IPS DF 6.9 (cell line): ENCODE measurements at regions not wholly inside any gene's neighbourhood (a gene's known extent, or its start where the extent isn't known, plus 50 kb on each side); places are given as distances from the start of the nearest gene placed in this dataset.

Experiments
- DNase-seq: peaks from one replicate; pipeline ENCODE4 v3.0.0-alpha.2; 2013; ENCODE audit warnings: low read depth, low spot score
- H3K27ac ChIP-seq: one replicate; pipeline ENCODE4 v1.5.1; 2013; ENCODE audit warnings: low read length, control low read depth
- H3K27me3 ChIP-seq: 2 replicates; pipeline ENCODE4 v1.6.1; 2013; ENCODE audit warnings: mild to moderate bottlenecking, low read length; ENCODE audit not compliant: control insufficient read depth, insufficient read depth
- H3K36me3 ChIP-seq: 2 replicates; pipeline ENCODE4 v1.6.1; 2013; ENCODE audit warnings: low read length; ENCODE audit not compliant: control insufficient read depth, insufficient read depth
- H3K4me1 ChIP-seq: 2 replicates; pipeline ENCODE4 v1.6.1; 2013; ENCODE audit warnings: low read length; ENCODE audit not compliant: control insufficient read depth, insufficient read depth
- H3K4me3 ChIP-seq: 2 replicates; pipeline ENCODE4 v1.5.1; 2013; ENCODE audit warnings: mild to moderate bottlenecking, low read length
- H3K9me3 ChIP-seq: 2 replicates; pipeline ENCODE4 v1.6.1; 2013; ENCODE audit warnings: low read length, inconsistent platforms; ENCODE audit not compliant: control insufficient read depth, insufficient read depth
- WGBS: extraction: QIAGEN DNeasy Blood & Tissue Kit; methylation state at CpG from one replicate; pipeline ENCODE4 v1.1.7; 2013; ENCODE audit warnings: mixed read lengths, missing lambda C conversion rate; ENCODE audit not compliant: insufficient read length, insufficient coverage; 5-methylcytosine and 5-hydroxymethylcytosine counted together

GRCh38 chr6:41441598-41442351 is 104.4 kb upstream of the FOXP4 start:
- no peak for DNase-seq
- no peaks in the 10 kb centered on the region for H3K9me3 ChIP-seq
- peaks cover 2% of the 10 kb centered on the region for H3K4me1 ChIP-seq
- no CpG with 5 or more reads among the region's 9 CpGs for WGBS
- H3K36me3 ChIP-seq = no peaks in the 10 kb centered on the region
- no peak overlapping the region for H3K4me3 ChIP-seq
- peaks cover 3% of the 10 kb centered on the region; the same call in 1 of the 2 replicates for H3K27me3 ChIP-seq
- H3K27ac ChIP-seq = no peak overlapping the region

- Histone ChIP-seq H3K9me3 (no peaks in the 10 kb centered on the region), H3K27me3 (peaks cover 3% of the 10 kb centered on the region; the same call in 1 of the 2 replicates), H3K36me3 (no peaks in the 10 kb centered on the region), H3K27ac (no peak overlapping the region), H3K4me1 (peaks cover 2% of the 10 kb centered on the region), H3K4me3 (no peak overlapping the region)
- WGBS = no CpG with 5 or more reads among the region's 2 CpGs
- no peak for DNase-seq
Measured at GRCh38 chr6:41442352-41442672, 103.9 kb upstream of the FOXP4 start.

- Histone ChIP-seq H3K4me3 (peak overlapping the region; percentile 38; the same call in 1 of the 2 replicates), H3K27me3 (peaks cover 3% of the 10 kb centered on the region; the same call in 1 of the 2 replicates), H3K27ac (no peak overlapping the region), H3K9me3 (no peaks in the 10 kb centered on the region), H3K4me1 (peaks cover 2% of the 10 kb centered on the region), H3K36me3 (no peaks in the 10 kb centered on the region)
- no CpG with 5 or more reads among the region's 42 CpGs for WGBS
- no peak for DNase-seq
Measured at GRCh38 chr6:41442800-41443501, 103.2 kb upstream of the FOXP4 start.

- no peaks in the 10 kb centered on the region for H3K36me3 ChIP-seq
- H3K9me3 ChIP-seq = no peaks in the 10 kb centered on the region
- DNase-seq = no peak
- no peak overlapping the region for H3K27ac ChIP-seq
- H3K27me3 ChIP-seq = peaks cover 3% of the 10 kb centered on the region; the same call in 1 of the 2 replicates
- WGBS = 100% methylated on average over 1 of the region's 15 CpGs
- peaks cover 2% of the 10 kb centered on the region for H3K4me1 ChIP-seq
- no peak overlapping the region for H3K4me3 ChIP-seq
Measured at GRCh38 chr6:41443616-41444525, 102.3 kb upstream of the FOXP4 start.

GRCh38 chr6:41445261-41445660 is 100.9 kb upstream of the FOXP4 start:
- peaks cover 2% of the 10 kb centered on the region for H3K4me1 ChIP-seq
- no peak overlapping the region for H3K4me3 ChIP-seq
- peaks cover 3% of the 10 kb centered on the region; the same call in 1 of the 2 replicates for H3K27me3 ChIP-seq
- H3K27ac ChIP-seq = no peak overlapping the region
- no CpG with 5 or more reads among the region's 11 CpGs for WGBS
- DNase-seq = no peak
- H3K36me3 ChIP-seq = no peaks in the 10 kb centered on the region
- H3K9me3 ChIP-seq = no peaks in the 10 kb centered on the region

- no peak for DNase-seq
- no CpG with 5 or more reads among the region's 4 CpGs for WGBS
Measured at GRCh38 chr6:41446132-41446531, 100.0 kb upstream of the FOXP4 start.

GRCh38 chr6:41446907-41447545 is 99.2 kb upstream of the FOXP4 start:
- WGBS = no CpG with 5 or more reads among the region's 8 CpGs
- H3K9me3 ChIP-seq = no peaks in the 10 kb centered on the region
- H3K27me3 ChIP-seq = peaks cover 3% of the 10 kb centered on the region; the same call in 1 of the 2 replicates
- DNase-seq = no peak
- H3K4me1 ChIP-seq = peaks cover 3% of the 10 kb centered on the region
- no peak overlapping the region for H3K27ac ChIP-seq
- no peak overlapping the region for H3K4me3 ChIP-seq
- H3K36me3 ChIP-seq = no peaks in the 10 kb centered on the region

More at GRCh38 chr6:41446132-41446531, 100.0 kb upstream of the FOXP4 start:
- H3K4me1 ChIP-seq = peaks cover 2% of the 10 kb centered on the region
- no peak overlapping the region for H3K27ac ChIP-seq
- H3K27me3 ChIP-seq = peaks cover 3% of the 10 kb centered on the region; the same call in 1 of the 2 replicates
- no peaks in the 10 kb centered on the region for H3K9me3 ChIP-seq
- H3K36me3 ChIP-seq = no peaks in the 10 kb centered on the region
- no peak overlapping the region for H3K4me3 ChIP-seq

- Histone ChIP-seq H3K4me3 (no peak overlapping the region), H3K4me1 (0 out of 2 replicates have a peak, but pooled peaks cover 2% of the 10 kb centered on the region), H3K36me3 (no peaks in the 10 kb centered on the region), H3K27me3 (peaks cover 3% of the 10 kb centered on the region; the same call in 1 of the 2 replicates), H3K27ac (no peak overlapping the region), H3K9me3 (no peaks in the 10 kb centered on the region)
- DNase-seq = no peak
- no CpG with 5 or more reads among the region's 1 CpG for WGBS
Measured at GRCh38 chr6:41448256-41448655, 97.9 kb upstream of the FOXP4 start.

- Histone ChIP-seq H3K4me3 (no peak overlapping the region), H3K27ac (no peak overlapping the region), H3K9me3 (no peaks in the 10 kb centered on the region), H3K4me1 (0 out of 2 replicates have a peak, but pooled peaks cover 2% of the 10 kb centered on the region), H3K27me3 (no peaks in the 10 kb centered on the region), H3K36me3 (no peaks in the 10 kb centered on the region)
- no peak for DNase-seq
- WGBS = no CpG with 5 or more reads among the region's 8 CpGs
Measured at GRCh38 chr6:41449399-41450245, 96.6 kb upstream of the FOXP4 start.
